ENCODE measurements at regions not wholly inside any gene's neighbourhood (a gene's known extent, or its start where the extent isn't known, plus 50 kb on each side); places are given as distances from the start of the nearest gene placed in this dataset.

- Histone ChIP-seq H3K4me2 (ENCODE audit: low read length) (no peak overlapping the region), H3K4me1 (ENCODE audit: control insufficient read depth, insufficient read depth, low read length) (no peaks in the 10 kb centered on the region), H3K9me3 (replicated peaks; ENCODE audit: low read length) (no peaks in the 10 kb centered on the region), H3K36me3 (ENCODE audit: insufficient read depth, low read length) (no peaks in the 10 kb centered on the region), H3K27me3 (ENCODE audit: control insufficient read depth, insufficient read depth, low read length) (no peaks in the 10 kb centered on the region), H3K4me3 (ENCODE audit: low read length) (no peak overlapping the region), H3K9ac (ENCODE audit: low read depth, low read length) (no peak overlapping the region)
Observed at GRCh38 chr13:59367904-59368303, 795.8 kb downstream of the DIAPH3 start.

DNA sequence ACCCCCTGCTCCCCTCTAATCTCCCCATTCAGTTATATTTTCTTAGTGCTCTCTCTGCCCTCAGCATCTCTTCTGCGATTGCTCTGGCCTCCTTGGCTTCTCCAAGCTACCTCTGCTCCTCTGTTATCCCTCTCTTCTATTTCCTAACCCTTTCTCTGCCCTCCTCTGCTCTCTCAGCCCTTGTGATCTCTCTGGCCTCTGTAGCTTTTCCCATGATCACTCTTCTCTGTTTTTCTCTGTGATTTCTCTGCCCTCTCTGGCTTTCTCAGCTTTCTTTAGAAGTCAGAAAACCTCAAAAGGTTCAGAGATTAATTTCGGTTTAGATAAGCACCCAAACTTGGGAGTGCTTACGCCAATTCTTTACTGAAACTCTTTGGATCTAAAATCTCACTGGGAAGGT, 795.0 kb downstream of the DIAPH3 start:
- Histone ChIP-seq H3K9ac (ENCODE audit: low read depth, low read length) (no peak overlapping the region), H3K4me3 (ENCODE audit: low read length) (no peak overlapping the region), H3K9me3 (replicated peaks; ENCODE audit: low read length) (no peaks in the 10 kb centered on the region), H3K27me3 (ENCODE audit: control insufficient read depth, insufficient read depth, low read length) (no peaks in the 10 kb centered on the region), H3K4me2 (ENCODE audit: low read length) (no peak overlapping the region), H3K36me3 (ENCODE audit: insufficient read depth, low read length) (no peaks in the 10 kb centered on the region), H3K4me1 (ENCODE audit: control insufficient read depth, insufficient read depth, low read length) (no peaks in the 10 kb centered on the region)

DNA sequence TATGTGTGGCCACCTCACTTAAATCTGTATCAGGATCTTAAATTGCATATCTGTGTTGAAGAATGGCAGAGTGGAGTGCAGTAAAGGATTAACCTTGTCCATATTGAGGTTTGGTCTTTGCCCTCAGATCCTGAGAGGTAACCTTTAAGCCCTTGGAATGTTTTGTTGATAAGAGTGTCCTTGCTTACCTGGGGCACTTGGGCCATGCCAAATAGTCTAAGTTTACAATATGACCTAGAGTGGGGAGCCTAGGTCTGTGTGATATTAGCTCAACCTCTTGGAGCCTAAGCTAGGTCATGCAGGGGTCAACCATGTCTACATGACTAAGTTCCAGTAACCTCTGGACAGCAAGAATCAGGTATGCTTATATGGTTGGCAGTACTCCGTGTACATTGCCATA, 792.5 kb downstream of the DIAPH3 start:
- H3K27me3 ChIP-seq (ENCODE audit: control insufficient read depth, insufficient read depth, low read length) = peaks cover 8% of the 10 kb centered on the region
- no peak overlapping the region for H3K9ac ChIP-seq (ENCODE audit: low read depth, low read length)
- no peak overlapping the region for H3K4me3 ChIP-seq (ENCODE audit: low read length)
- no peaks in the 10 kb centered on the region for H3K4me1 ChIP-seq (ENCODE audit: control insufficient read depth, insufficient read depth, low read length)
- H3K4me2 ChIP-seq (ENCODE audit: low read length) = no peak overlapping the region
- H3K9me3 ChIP-seq (replicated peaks; ENCODE audit: low read length) = no peaks in the 10 kb centered on the region
- H3K36me3 ChIP-seq (ENCODE audit: insufficient read depth, low read length) = no peaks in the 10 kb centered on the region

- H3K36me3 ChIP-seq (ENCODE audit: insufficient read depth, low read length) = no peaks in the 10 kb centered on the region
- H3K4me3 ChIP-seq (ENCODE audit: low read length) = no peak overlapping the region
- no peak overlapping the region for H3K9ac ChIP-seq (ENCODE audit: low read depth, low read length)
- peaks cover 8% of the 10 kb centered on the region for H3K27me3 ChIP-seq (ENCODE audit: control insufficient read depth, insufficient read depth, low read length)
- H3K4me2 ChIP-seq (ENCODE audit: low read length) = no peak overlapping the region
- no peaks in the 10 kb centered on the region for H3K4me1 ChIP-seq (ENCODE audit: control insufficient read depth, insufficient read depth, low read length)
- H3K9me3 ChIP-seq (replicated peaks; ENCODE audit: low read length) = no peaks in the 10 kb centered on the region
Observed at GRCh38 chr13:59373341-59373740, 790.4 kb downstream of the DIAPH3 start.

DNA sequence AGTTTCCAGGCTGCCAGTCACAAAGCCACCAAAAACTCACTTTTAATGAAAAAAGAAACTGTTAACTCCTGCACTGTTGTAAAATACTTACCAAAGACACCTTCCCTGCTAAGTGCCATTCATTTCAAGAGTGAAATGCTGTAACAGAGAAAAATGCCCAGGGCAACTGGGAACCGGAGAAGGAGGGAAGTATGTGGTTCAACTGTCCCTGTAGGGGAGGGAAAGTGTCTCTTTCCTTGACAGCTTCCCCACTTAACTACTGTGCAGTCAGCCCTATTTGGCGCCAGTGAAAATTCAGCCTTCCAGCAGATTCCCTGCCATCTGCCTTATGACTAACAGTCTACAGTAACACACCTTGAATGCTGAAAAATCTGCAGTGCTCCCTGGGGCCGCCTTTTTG, 789.0 kb downstream of the DIAPH3 start:
- Histone ChIP-seq H3K9me3 (replicated peaks; ENCODE audit: low read length) (no peaks in the 10 kb centered on the region), H3K36me3 (ENCODE audit: insufficient read depth, low read length) (no peaks in the 10 kb centered on the region), H3K4me2 (ENCODE audit: low read length) (no peak overlapping the region), H3K4me1 (ENCODE audit: control insufficient read depth, insufficient read depth, low read length) (no peaks in the 10 kb centered on the region), H3K9ac (ENCODE audit: low read depth, low read length) (no peak overlapping the region), H3K27me3 (ENCODE audit: control insufficient read depth, insufficient read depth, low read length) (peaks cover 8% of the 10 kb centered on the region), H3K4me3 (ENCODE audit: low read length) (no peak overlapping the region)

GRCh38 chr13:59384154-59384553, 779.6 kb downstream of the DIAPH3 start:
- Histone ChIP-seq H3K27me3 (ENCODE audit: control insufficient read depth, insufficient read depth, low read length) (peaks cover 5% of the 10 kb centered on the region), H3K4me1 (ENCODE audit: control insufficient read depth, insufficient read depth, low read length) (no peaks in the 10 kb centered on the region), H3K4me3 (ENCODE audit: low read length) (no peak overlapping the region), H3K36me3 (ENCODE audit: insufficient read depth, low read length) (no peaks in the 10 kb centered on the region), H3K4me2 (ENCODE audit: low read length) (no peak overlapping the region), H3K9ac (ENCODE audit: low read depth, low read length) (no peak overlapping the region), H3K9me3 (replicated peaks; ENCODE audit: low read length) (no peaks in the 10 kb centered on the region)

GRCh38 chr13:59391696-59392095, 772.0 kb downstream of the DIAPH3 start:
- Histone ChIP-seq H3K4me3 (ENCODE audit: low read length) (no peak overlapping the region), H3K36me3 (ENCODE audit: insufficient read depth, low read length) (no peaks in the 10 kb centered on the region), H3K9ac (ENCODE audit: low read depth, low read length) (no peak overlapping the region), H3K27me3 (ENCODE audit: control insufficient read depth, insufficient read depth, low read length) (peaks cover 4% of the 10 kb centered on the region), H3K4me2 (ENCODE audit: low read length) (no peak overlapping the region), H3K4me1 (ENCODE audit: control insufficient read depth, insufficient read depth, low read length) (no peaks in the 10 kb centered on the region), H3K9me3 (replicated peaks; ENCODE audit: low read length) (no peaks in the 10 kb centered on the region)

GRCh38 chr13:59392328-59392727, 771.4 kb downstream of the DIAPH3 start:
- no peak overlapping the region for H3K9ac ChIP-seq (ENCODE audit: low read depth, low read length)
- no peaks in the 10 kb centered on the region for H3K36me3 ChIP-seq (ENCODE audit: insufficient read depth, low read length)
- no peaks in the 10 kb centered on the region for H3K9me3 ChIP-seq (replicated peaks; ENCODE audit: low read length)
- no peak overlapping the region for H3K4me3 ChIP-seq (ENCODE audit: low read length)
- H3K4me1 ChIP-seq (ENCODE audit: control insufficient read depth, insufficient read depth, low read length) = no peaks in the 10 kb centered on the region
- H3K4me2 ChIP-seq (ENCODE audit: low read length) = no peak overlapping the region
- H3K27me3 ChIP-seq (ENCODE audit: control insufficient read depth, insufficient read depth, low read length) = peaks cover 4% of the 10 kb centered on the region

- Histone ChIP-seq H3K9me3 (replicated peaks; ENCODE audit: low read length) (no peaks in the 10 kb centered on the region), H3K4me2 (ENCODE audit: low read length) (no peak overlapping the region), H3K4me3 (ENCODE audit: low read length) (no peak overlapping the region), H3K27me3 (ENCODE audit: control insufficient read depth, insufficient read depth, low read length) (peaks cover 3% of the 10 kb centered on the region), H3K36me3 (ENCODE audit: insufficient read depth, low read length) (no peaks in the 10 kb centered on the region), H3K9ac (ENCODE audit: low read depth, low read length) (no peak overlapping the region), H3K4me1 (ENCODE audit: control insufficient read depth, insufficient read depth, low read length) (no peaks in the 10 kb centered on the region)
Observed at GRCh38 chr13:59394496-59394895, 769.2 kb downstream of the DIAPH3 start.

- Histone ChIP-seq H3K4me3 (ENCODE audit: low read length) (no peak overlapping the region), H3K9ac (ENCODE audit: low read depth, low read length) (no peak overlapping the region), H3K4me2 (ENCODE audit: low read length) (no peak overlapping the region), H3K36me3 (ENCODE audit: insufficient read depth, low read length) (no peaks in the 10 kb centered on the region), H3K27me3 (ENCODE audit: control insufficient read depth, insufficient read depth, low read length) (peaks cover 3% of the 10 kb centered on the region), H3K9me3 (replicated peaks; ENCODE audit: low read length) (no peaks in the 10 kb centered on the region), H3K4me1 (ENCODE audit: control insufficient read depth, insufficient read depth, low read length) (no peaks in the 10 kb centered on the region)
Observed at GRCh38 chr13:59398127-59398526, 765.6 kb downstream of the DIAPH3 start.

GRCh38 chr13:59398661-59399060, 765.1 kb downstream of the DIAPH3 start:
- Histone ChIP-seq H3K27me3 (ENCODE audit: control insufficient read depth, insufficient read depth, low read length) (peaks cover 3% of the 10 kb centered on the region), H3K36me3 (ENCODE audit: insufficient read depth, low read length) (no peaks in the 10 kb centered on the region), H3K4me3 (ENCODE audit: low read length) (no peak overlapping the region), H3K4me1 (ENCODE audit: control insufficient read depth, insufficient read depth, low read length) (no peaks in the 10 kb centered on the region), H3K9me3 (replicated peaks; ENCODE audit: low read length) (no peaks in the 10 kb centered on the region), H3K4me2 (ENCODE audit: low read length) (no peak overlapping the region), H3K9ac (ENCODE audit: low read depth, low read length) (no peak overlapping the region)

DNA sequence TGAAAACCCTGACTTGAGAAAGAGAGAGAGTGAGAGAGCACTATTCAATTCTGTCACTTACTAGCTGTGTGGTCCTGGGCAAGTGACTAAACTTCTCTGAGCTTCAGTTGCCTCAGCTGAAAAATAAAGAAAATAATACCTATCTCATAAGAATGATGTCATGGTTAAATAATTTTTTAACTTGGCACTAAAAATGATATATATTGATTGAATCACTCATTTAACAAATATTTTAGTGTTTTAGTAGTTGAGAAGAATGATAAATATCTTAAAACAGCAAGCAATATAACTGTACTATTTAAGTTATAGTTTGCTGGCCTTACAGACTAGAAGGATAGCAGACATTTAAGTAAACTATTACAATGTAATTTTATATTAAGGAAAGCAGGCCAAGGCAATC, 764.2 kb downstream of the DIAPH3 start:
- H3K4me2 ChIP-seq (ENCODE audit: low read length) = no peak overlapping the region
- H3K4me1 ChIP-seq (ENCODE audit: control insufficient read depth, insufficient read depth, low read length) = no peaks in the 10 kb centered on the region
- H3K4me3 ChIP-seq (ENCODE audit: low read length) = no peak overlapping the region
- no peaks in the 10 kb centered on the region for H3K36me3 ChIP-seq (ENCODE audit: insufficient read depth, low read length)
- H3K9ac ChIP-seq (ENCODE audit: low read depth, low read length) = no peak overlapping the region
- peaks cover 3% of the 10 kb centered on the region for H3K27me3 ChIP-seq (ENCODE audit: control insufficient read depth, insufficient read depth, low read length)
- H3K9me3 ChIP-seq (replicated peaks; ENCODE audit: low read length) = no peaks in the 10 kb centered on the region
